Neural cell (in vitro differentiated cells): ENCODE measurements at regions not wholly inside any gene's neighbourhood (a gene's known extent, or its start where the extent isn't known, plus 50 kb on each side); places are given as distances from the start of the nearest gene placed in this dataset.

Source experiments
- H2AFZ ChIP-seq: fragments of 200-600, 300-800 bp; sonication (generic), shearing (Covaris generic); 2 replicates; pipeline ENCODE4 v1.6.0; 2014; ENCODE audit warnings: low read depth, mild to moderate bottlenecking, antibody characterized with exemption, low read length, moderate library complexity
- H3F3A ChIP-seq: fragments of 200-600 bp; shearing (Covaris generic); 2 replicates; pipeline ENCODE4 v1.6.1; 2016; ENCODE audit warnings: mild to moderate bottlenecking, moderate library complexity, mixed read lengths, antibody characterized with exemption, low read length; ENCODE audit not compliant: insufficient read depth, poor library complexity, severe bottlenecking
- H3K27ac ChIP-seq: fragments of 200-600, 300-800 bp; sonication (generic), shearing (Covaris generic); 2 replicates; pipeline ENCODE4 v1.5.1; 2014; ENCODE audit warnings: mild to moderate bottlenecking, low read length, moderate library complexity
- H3K27me3 ChIP-seq: fragments of 300-800, 200-600 bp; sonication (generic), shearing (Covaris generic); 2 replicates; pipeline ENCODE4 v1.6.0; 2014; ENCODE audit warnings: mild to moderate bottlenecking, low read depth, low read length, moderate library complexity; ENCODE audit not compliant: insufficient read depth
- H3K36me3 ChIP-seq: fragments of 300-800, 200-600 bp; sonication (generic), shearing (Covaris generic); 2 replicates; pipeline ENCODE4 v1.5.1; 2014; ENCODE audit warnings: mild to moderate bottlenecking, antibody characterized with exemption, low read length, moderate library complexity; ENCODE audit not compliant: insufficient read depth
- H3K4me2 ChIP-seq: fragments of 300-800, 200-600 bp; sonication (generic), shearing (Covaris generic); 2 replicates; pipeline ENCODE4 v1.6.0; 2014; ENCODE audit warnings: mild to moderate bottlenecking, low read length
- H3K4me3 ChIP-seq: fragments of 300-800, 200-600 bp; sonication (generic), shearing (Covaris generic); 2 replicates; pipeline ENCODE4 v1.5.1; 2014; ENCODE audit warnings: mild to moderate bottlenecking, low read length, moderate library complexity
- H3K79me2 ChIP-seq: fragments of 200-600 bp; shearing (Covaris generic); replicated peaks from 2 replicates; pipeline ENCODE4 v1.6.0; 2014; ENCODE audit warnings: mild to moderate bottlenecking, low read length, moderate library complexity; ENCODE audit not compliant: insufficient read depth
- H3K9ac ChIP-seq: fragments of 300-800, 200-600 bp; sonication (generic), shearing (Covaris generic); 2 replicates; pipeline ENCODE4 v1.6.1; 2016; ENCODE audit warnings: mild to moderate bottlenecking, low read length, mixed read lengths
- H3K9me2 ChIP-seq: fragments of 200-600 bp; shearing (Covaris generic); 2 replicates; pipeline ENCODE4 v1.6.1; 2016; ENCODE audit warnings: mild to moderate bottlenecking, low read length, mixed read lengths; ENCODE audit not compliant: insufficient read depth
- H3K9me3 ChIP-seq: fragments of 200-600, 300-800 bp; sonication (generic), shearing (Covaris generic); 2 replicates; pipeline ENCODE4 v1.6.1; 2016; ENCODE audit warnings: mild to moderate bottlenecking, mixed run types, low read length, moderate library complexity, mixed read lengths
- H4K20me1 ChIP-seq: fragments of 200-600 bp; shearing (Covaris generic); 2 replicates; pipeline ENCODE4 v1.6.1; 2016; ENCODE audit warnings: mild to moderate bottlenecking, mixed run types; ENCODE audit not compliant: insufficient read depth
- EP300 ChIP-seq: fragments of 450-650 bp; conservative IDR thresholded peaks from 2 replicates; pipeline ENCODE4 v1.6.1; 2014; ENCODE audit warnings: antibody characterized with exemption, mild to moderate bottlenecking, moderate library complexity; ENCODE audit not compliant: poor library complexity, severe bottlenecking
- EZH2 ChIP-seq: fragments of 200-600, 300-800 bp; shearing (Covaris generic), sonication (generic); IDR thresholded peaks from 2 replicates; pipeline ENCODE4 v1.6.1; 2014; ENCODE audit warnings: antibody characterized with exemption, low read length, borderline replicate concordance, mild to moderate bottlenecking; ENCODE audit not compliant: insufficient read depth, poor library complexity, severe bottlenecking
- MXI1 ChIP-seq: fragments of 450-650 bp; conservative IDR thresholded peaks from 2 replicates; pipeline ENCODE4 v1.6.1; 2014; ENCODE audit warnings: antibody characterized with exemption, mild to moderate bottlenecking; ENCODE audit not compliant: poor library complexity, severe bottlenecking
- POLR2AphosphoS5 ChIP-seq: IDR thresholded peaks from 2 replicates; pipeline ENCODE4 v1.6.1; 2012
- RAD21 ChIP-seq: fragments of 450-650 bp; conservative IDR thresholded peaks from 2 replicates; pipeline ENCODE4 v1.6.1; 2014; ENCODE audit warnings: antibody characterized with exemption, mild to moderate bottlenecking, moderate library complexity
- SMC3 ChIP-seq: fragments of 450-650 bp; conservative IDR thresholded peaks from 2 replicates; pipeline ENCODE4 v1.6.1; 2014; ENCODE audit warnings: antibody characterized with exemption, mild to moderate bottlenecking, moderate library complexity; ENCODE audit not compliant: poor library complexity
- TAF1 ChIP-seq: IDR thresholded peaks from 2 replicates; pipeline ENCODE4 v1.6.1; 2012; ENCODE audit warnings: low read depth
- TF ChIP-seq, protein P1 (sequence below): IDR thresholded peaks from 2 replicates; pipeline ENCODE4 v1.6.1; 2012; ENCODE audit warnings: borderline replicate concordance
- TF ChIP-seq, protein P2 (sequence below): fragments of 450-650 bp; IDR thresholded peaks from 2 replicates; pipeline ENCODE4 v1.5.1; 2014; ENCODE audit warnings: antibody characterized with exemption, mild to moderate bottlenecking, moderate library complexity; ENCODE audit not compliant: poor library complexity, severe bottlenecking

DNA sequence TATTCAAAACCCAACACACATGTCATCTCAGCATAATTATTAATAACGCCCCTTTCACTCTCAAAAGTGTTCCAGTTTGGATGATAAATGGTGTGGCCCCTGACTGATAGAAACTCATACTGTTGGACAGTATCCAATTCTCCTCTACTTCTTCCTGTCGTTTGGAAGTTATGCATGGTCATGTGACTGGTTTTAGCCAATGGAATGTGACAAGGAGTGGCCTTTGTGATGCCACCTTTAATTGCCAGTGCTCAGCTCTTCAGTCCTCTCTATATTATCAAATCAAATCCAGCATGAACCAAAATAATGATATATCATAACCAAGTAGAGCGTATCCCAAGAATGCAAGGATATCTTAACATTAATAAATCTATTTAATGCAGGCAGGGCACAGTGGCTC lies 117.8 kb upstream of the SPIN1 start:
- Histone ChIP-seq H3K9me3 (no peaks in the 10 kb centered on the region), H3K27ac (no peak overlapping the region), H3K27me3 (no peaks in the 10 kb centered on the region), H3K9ac (no peak overlapping the region), H2AFZ (no peak overlapping the region), H3F3A (no peaks in the 10 kb centered on the region), H3K9me2 (no peaks in the 10 kb centered on the region), H3K4me3 (no peak overlapping the region), H4K20me1 (no peaks in the 10 kb centered on the region), H3K79me2 (no peaks in the 10 kb centered on the region), H3K4me2 (no peak overlapping the region), H3K36me3 (no peaks in the 10 kb centered on the region)
- no peak for TF ChIP-seq MXI1
- TF ChIP-seq EZH2 = no peak
- no peak for TF ChIP-seq SMC3
- TF ChIP-seq, protein P1, sequence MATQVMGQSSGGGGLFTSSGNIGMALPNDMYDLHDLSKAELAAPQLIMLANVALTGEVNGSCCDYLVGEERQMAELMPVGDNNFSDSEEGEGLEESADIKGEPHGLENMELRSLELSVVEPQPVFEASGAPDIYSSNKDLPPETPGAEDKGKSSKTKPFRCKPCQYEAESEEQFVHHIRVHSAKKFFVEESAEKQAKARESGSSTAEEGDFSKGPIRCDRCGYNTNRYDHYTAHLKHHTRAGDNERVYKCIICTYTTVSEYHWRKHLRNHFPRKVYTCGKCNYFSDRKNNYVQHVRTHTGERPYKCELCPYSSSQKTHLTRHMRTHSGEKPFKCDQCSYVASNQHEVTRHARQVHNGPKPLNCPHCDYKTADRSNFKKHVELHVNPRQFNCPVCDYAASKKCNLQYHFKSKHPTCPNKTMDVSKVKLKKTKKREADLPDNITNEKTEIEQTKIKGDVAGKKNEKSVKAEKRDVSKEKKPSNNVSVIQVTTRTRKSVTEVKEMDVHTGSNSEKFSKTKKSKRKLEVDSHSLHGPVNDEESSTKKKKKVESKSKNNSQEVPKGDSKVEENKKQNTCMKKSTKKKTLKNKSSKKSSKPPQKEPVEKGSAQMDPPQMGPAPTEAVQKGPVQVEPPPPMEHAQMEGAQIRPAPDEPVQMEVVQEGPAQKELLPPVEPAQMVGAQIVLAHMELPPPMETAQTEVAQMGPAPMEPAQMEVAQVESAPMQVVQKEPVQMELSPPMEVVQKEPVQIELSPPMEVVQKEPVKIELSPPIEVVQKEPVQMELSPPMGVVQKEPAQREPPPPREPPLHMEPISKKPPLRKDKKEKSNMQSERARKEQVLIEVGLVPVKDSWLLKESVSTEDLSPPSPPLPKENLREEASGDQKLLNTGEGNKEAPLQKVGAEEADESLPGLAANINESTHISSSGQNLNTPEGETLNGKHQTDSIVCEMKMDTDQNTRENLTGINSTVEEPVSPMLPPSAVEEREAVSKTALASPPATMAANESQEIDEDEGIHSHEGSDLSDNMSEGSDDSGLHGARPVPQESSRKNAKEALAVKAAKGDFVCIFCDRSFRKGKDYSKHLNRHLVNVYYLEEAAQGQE = no peak
- TF ChIP-seq, protein P2, sequence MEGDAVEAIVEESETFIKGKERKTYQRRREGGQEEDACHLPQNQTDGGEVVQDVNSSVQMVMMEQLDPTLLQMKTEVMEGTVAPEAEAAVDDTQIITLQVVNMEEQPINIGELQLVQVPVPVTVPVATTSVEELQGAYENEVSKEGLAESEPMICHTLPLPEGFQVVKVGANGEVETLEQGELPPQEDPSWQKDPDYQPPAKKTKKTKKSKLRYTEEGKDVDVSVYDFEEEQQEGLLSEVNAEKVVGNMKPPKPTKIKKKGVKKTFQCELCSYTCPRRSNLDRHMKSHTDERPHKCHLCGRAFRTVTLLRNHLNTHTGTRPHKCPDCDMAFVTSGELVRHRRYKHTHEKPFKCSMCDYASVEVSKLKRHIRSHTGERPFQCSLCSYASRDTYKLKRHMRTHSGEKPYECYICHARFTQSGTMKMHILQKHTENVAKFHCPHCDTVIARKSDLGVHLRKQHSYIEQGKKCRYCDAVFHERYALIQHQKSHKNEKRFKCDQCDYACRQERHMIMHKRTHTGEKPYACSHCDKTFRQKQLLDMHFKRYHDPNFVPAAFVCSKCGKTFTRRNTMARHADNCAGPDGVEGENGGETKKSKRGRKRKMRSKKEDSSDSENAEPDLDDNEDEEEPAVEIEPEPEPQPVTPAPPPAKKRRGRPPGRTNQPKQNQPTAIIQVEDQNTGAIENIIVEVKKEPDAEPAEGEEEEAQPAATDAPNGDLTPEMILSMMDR = no peak
- TF ChIP-seq EP300 = no peak

DNA sequence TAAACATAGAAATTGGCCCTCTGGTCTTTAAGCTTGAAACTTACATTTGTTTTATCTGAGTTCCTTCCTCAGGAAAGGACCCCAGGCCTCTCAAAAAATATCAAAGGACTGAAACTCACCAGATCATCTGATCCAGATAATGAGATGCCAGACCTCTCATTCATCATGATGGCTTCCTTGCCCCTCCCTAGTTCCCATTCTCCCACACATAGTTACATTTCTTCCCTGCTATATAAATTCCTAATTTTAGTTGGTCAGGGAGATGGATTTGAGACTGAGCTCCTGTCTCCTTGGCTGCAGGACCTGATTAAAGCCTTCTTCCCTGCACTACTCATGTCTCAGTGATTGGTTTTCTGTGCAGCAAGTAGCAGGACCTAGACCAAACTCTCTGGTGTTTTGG lies 119.4 kb upstream of the SPIN1 start:
- TF ChIP-seq POLR2AphosphoS5 (no peak), TAF1 (no peak), RAD21 (no peak), SMC3 (no peak), EZH2 (no peak), MXI1 (no peak), EP300 (no peak)
- TF ChIP-seq, protein P2 = no peak
- TF ChIP-seq, protein P1 = no peak
- H3F3A ChIP-seq = no peaks in the 10 kb centered on the region
- no peak overlapping the region for H3K4me2 ChIP-seq
- H2AFZ ChIP-seq = no peak overlapping the region
- no peaks in the 10 kb centered on the region for H3K27me3 ChIP-seq
- no peak overlapping the region for H3K9ac ChIP-seq
- H3K9me2 ChIP-seq = no peaks in the 10 kb centered on the region
- no peak overlapping the region for H3K4me3 ChIP-seq
- no peaks in the 10 kb centered on the region for H3K79me2 ChIP-seq
- no peaks in the 10 kb centered on the region for H3K9me3 ChIP-seq
- H3K27ac ChIP-seq = no peak overlapping the region
- no peaks in the 10 kb centered on the region for H3K36me3 ChIP-seq
- no peaks in the 10 kb centered on the region for H4K20me1 ChIP-seq
